Thoracic aorta (tissue), 2 donors: ENCODE measurements at regions not wholly inside any gene's neighbourhood (a gene's known extent, or its start where the extent isn't known, plus 50 kb on each side); places are given as distances from the start of the nearest gene placed in this dataset.

Experiments
- ATAC-seq: fragments of 150-250 bp; one replicate; pipeline ENCODE4 v1.8.0; 2017; ENCODE audit warnings: low read depth; ENCODE audit not compliant: insufficient number of reproducible peaks, low FRiP score
- DNase-seq: peaks from one replicate; pipeline ENCODE4 v3.0.0-alpha.2; 2020; ENCODE audit warnings: low spot score
- H3K27ac ChIP-seq, 2 donors: fragments of 200-600 bp; sonication (generic); 1 replicate in 1 of 2; 2 replicates in 1 of 2; pipeline ENCODE4 v1.5.1; 2016; ENCODE audit warnings: mild to moderate bottlenecking in 2 of 2, moderate library complexity in 2 of 2
- H3K27me3 ChIP-seq: fragments of 200-600 bp; sonication (generic); replicated peaks from 2 replicates; pipeline ENCODE4 v1.6.0; 2016; ENCODE audit warnings: mild to moderate bottlenecking; ENCODE audit not compliant: insufficient read depth
- H3K36me3 ChIP-seq: fragments of 200-600 bp; sonication (generic); one replicate; pipeline ENCODE4 v1.5.1; 2016
- H3K4me1 ChIP-seq, 2 donors: fragments of 200-600 bp; sonication (generic); 1 replicate in 1 of 2; 2 replicates in 1 of 2; pipeline versions ENCODE4 v1.5.1 to v1.6.0; 2016; ENCODE audit warnings: low read depth in 2 of 2, mild to moderate bottlenecking in 1 of 2; ENCODE audit not compliant: control insufficient read depth in 1 of 2
- H3K4me3 ChIP-seq: fragments of 200-600 bp; sonication (generic); 2 replicates; pipeline ENCODE4 v1.5.1; 2016; ENCODE audit warnings: mild to moderate bottlenecking
- H3K9me3 ChIP-seq: fragments of 200-600 bp; sonication (generic); 2 replicates; pipeline ENCODE4 v1.5.1; 2016
- TF ChIP-seq, protein P1 (sequence below): fragments of 200-600 bp; sonication (generic); IDR thresholded peaks from one replicate; pipeline ENCODE4 v1.5.1; 2019; ENCODE audit warnings: antibody characterized with exemption

- Histone ChIP-seq H3K36me3 (no peaks in the 10 kb centered on the region), H3K4me3 (no peak overlapping the region), H3K27me3 (no peaks in the 10 kb centered on the region), H3K27ac (no peak overlapping the region), H3K9me3 (no peaks in the 10 kb centered on the region), H3K4me1 (no peaks in the 10 kb centered on the region)
- no peak for ATAC-seq
- no peak for DNase-seq
- TF ChIP-seq, protein P1, sequence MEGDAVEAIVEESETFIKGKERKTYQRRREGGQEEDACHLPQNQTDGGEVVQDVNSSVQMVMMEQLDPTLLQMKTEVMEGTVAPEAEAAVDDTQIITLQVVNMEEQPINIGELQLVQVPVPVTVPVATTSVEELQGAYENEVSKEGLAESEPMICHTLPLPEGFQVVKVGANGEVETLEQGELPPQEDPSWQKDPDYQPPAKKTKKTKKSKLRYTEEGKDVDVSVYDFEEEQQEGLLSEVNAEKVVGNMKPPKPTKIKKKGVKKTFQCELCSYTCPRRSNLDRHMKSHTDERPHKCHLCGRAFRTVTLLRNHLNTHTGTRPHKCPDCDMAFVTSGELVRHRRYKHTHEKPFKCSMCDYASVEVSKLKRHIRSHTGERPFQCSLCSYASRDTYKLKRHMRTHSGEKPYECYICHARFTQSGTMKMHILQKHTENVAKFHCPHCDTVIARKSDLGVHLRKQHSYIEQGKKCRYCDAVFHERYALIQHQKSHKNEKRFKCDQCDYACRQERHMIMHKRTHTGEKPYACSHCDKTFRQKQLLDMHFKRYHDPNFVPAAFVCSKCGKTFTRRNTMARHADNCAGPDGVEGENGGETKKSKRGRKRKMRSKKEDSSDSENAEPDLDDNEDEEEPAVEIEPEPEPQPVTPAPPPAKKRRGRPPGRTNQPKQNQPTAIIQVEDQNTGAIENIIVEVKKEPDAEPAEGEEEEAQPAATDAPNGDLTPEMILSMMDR: peak; percentile 62
Observed at GRCh38 chr14:76647697-76648298, 113.5 kb upstream of the VASH1 start.

DNA sequence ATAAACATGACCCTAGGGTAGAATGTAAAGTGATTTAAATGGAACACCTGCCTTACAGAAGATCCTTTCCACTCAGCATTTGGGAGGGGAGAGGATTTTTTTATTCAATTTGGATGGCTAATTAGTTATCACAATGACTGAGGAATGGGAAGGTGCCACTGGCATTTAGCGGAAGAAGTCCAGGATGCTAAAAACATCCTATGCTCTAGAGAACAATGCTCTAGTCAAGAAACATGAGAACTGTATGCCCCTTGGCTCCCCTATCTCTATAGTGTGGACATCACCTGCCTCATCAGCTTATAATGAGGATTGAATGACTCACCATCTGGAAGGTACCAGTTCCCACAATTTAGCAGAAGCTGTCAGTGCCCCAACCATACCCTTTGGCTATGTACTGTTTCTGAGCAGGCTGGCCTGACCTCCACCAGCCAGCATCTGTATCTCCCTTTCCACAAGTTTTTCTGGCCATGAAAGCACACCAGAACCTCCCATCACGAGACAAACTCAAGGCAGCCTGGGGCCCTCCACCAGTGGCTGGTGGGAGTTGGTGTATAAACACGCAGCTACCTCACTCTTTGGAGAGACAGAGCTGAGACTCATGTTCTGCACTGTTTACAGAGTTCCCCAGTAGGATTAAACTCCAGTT, 109.7 kb upstream of the VASH1 start:
- Histone ChIP-seq H3K27me3 (no peaks in the 10 kb centered on the region), H3K4me3 (no peak overlapping the region), H3K9me3 (no peaks in the 10 kb centered on the region), H3K27ac (no peak overlapping the region), H3K36me3 (no peaks in the 10 kb centered on the region), H3K4me1 (no peaks in the 10 kb centered on the region)
- ATAC-seq (no peak), DNase-seq (no peak)
- TF ChIP-seq, protein P1: no peak

DNA sequence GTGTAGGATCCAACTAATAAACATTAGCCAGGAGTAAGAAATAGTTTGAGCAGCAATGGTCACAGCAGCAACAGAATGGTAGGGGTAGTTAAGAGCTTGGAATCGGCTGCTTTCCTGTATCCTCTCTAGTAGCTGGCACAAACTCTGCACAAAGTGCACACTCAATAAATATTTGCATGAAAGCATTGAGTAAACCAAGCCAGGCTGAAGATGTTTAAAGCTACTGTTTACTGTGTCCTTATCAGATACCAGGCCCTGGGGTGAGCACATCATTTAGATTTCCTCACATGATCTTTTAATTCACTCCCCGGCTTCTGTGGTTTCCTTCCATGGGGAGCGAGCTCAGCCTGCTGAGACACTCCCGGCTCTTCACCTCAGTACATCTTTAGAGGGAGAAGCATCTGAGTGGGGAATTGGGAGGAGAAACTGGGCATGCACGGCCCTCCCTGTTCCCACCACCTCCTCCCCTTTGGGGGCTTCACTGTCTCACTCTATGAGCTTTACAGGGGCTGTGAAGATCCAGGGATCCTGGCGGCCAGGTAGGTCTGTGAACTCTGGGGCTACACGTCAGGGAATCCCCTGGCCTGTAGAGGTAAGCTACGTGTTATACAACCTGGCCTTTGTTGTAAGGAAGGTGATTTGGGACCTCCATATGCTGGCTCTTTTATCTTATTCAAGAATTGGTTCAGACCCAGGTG, 107.2 kb upstream of the VASH1 start:
- Histone ChIP-seq H3K9me3 (peaks cover 13% of the 10 kb centered on the region), H3K27me3 (no peaks in the 10 kb centered on the region), H3K4me1 (no peaks in the 10 kb centered on the region), H3K36me3 (no peaks in the 10 kb centered on the region), H3K27ac (no peak overlapping the region), H3K4me3 (no peak overlapping the region)
- TF ChIP-seq, protein P1: no peak
- ATAC-seq (no peak), DNase-seq (no peak)

DNA sequence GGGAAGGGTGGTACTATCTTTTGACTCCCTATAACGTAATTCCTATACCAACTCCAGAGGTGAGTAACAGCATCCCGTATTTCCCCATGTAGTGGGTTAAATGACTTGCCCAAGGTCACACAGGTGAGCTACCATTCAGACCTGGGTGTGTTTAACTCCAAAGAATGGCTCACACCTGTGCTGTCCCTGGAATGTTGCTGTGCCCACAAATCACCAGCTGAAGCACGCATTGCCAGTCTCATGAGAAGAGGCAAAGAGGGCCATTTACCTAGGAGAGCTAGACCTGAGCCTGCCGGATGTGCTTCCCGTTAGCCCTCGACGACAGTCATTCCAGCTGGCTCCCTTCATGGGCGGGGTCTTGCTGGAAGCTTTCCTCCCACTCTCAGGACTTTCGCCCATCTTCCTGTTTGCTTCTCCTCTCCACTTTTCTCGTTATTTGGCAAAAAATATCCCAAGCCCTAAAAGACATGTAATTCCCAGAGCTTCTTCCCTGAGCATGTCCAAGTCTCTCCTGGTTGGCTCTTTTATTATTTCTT, 106.6 kb upstream of the VASH1 start:
- Histone ChIP-seq H3K4me3 (no peak overlapping the region), H3K27me3 (no peaks in the 10 kb centered on the region), H3K36me3 (no peaks in the 10 kb centered on the region), H3K27ac (no peak overlapping the region), H3K9me3 (peaks cover 15% of the 10 kb centered on the region), H3K4me1 (no peaks in the 10 kb centered on the region)
- ATAC-seq (no peak), DNase-seq (no peak)
- TF ChIP-seq, protein P1: no peak

GRCh38 chr14:76655331-76655730, 105.9 kb upstream of the VASH1 start:
- Histone ChIP-seq H3K27me3 (no peaks in the 10 kb centered on the region), H3K27ac (no peak overlapping the region), H3K4me1 (no peaks in the 10 kb centered on the region), H3K4me3 (no peak overlapping the region), H3K36me3 (no peaks in the 10 kb centered on the region), H3K9me3 (peaks cover 19% of the 10 kb centered on the region)
- TF ChIP-seq, protein P1: no peak
- ATAC-seq (no peak), DNase-seq (no peak)
